GM19240 (cell line): ENCODE measurements at regions not wholly inside any gene's neighbourhood (a gene's known extent, or its start where the extent isn't known, plus 50 kb on each side); places are given as distances from the start of the nearest gene placed in this dataset.

ENCODE experiments used
- DNase-seq: peaks from one replicate; pipeline ENCODE4 v3.0.0; 2011; ENCODE audit warnings: low spot score; ENCODE audit not compliant: insufficient read length

DNA sequence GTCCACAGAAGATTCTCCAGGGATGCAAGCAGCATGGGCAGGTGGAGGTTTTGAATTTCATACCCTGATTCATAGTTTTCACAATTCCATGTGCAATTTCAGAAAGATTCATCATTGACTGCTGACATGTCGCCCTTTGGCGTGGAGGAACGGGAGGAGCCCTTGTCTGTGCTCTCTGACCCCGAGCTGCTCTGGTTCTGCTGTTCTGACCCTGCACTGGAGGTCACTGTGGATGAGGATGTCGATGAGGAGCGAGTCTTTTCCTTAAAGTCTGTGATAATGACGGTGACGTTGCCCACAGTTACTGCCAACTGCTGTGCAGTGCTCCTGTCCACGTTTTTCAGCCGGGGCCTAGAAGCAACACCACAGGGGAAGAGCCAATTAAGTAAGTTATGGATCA, 470.0 kb downstream of the SHQ1 start:
- no peak for DNase-seq

DNA sequence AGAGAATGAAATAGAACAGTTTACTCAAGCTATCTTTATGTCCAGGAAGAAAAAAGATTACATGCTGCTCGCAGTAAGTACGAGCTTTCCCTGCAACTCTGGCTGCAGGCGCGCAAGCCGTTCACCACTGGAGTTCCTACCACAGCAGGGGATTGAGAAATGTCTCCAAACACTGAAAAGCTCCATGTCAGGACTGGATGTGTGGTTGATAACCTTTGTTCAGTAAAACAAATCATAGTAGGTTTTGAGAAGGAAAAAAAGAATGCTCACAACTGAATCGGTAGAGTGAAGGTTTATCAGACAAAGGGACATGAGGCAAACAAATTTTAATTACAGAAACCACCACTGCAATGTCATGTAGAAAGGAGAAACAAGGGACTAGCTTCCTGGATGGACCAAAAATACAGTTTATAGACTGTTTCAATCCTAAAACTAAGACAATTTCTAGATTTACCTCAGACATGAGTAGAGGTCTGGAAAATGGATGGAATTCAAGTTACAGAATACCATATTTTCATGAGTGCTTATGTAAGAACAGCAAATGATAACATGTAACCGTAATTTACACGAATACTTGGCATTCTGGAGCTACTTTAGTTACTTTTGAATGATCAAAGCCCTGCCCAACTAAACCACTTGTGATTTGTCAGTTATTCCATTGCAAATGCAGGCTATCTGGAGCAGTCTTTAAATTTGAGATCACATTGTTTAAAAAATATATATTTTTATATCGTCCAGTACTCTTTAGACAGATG, 471.1 kb downstream of the SHQ1 start:
- DNase-seq: no peak

DNA sequence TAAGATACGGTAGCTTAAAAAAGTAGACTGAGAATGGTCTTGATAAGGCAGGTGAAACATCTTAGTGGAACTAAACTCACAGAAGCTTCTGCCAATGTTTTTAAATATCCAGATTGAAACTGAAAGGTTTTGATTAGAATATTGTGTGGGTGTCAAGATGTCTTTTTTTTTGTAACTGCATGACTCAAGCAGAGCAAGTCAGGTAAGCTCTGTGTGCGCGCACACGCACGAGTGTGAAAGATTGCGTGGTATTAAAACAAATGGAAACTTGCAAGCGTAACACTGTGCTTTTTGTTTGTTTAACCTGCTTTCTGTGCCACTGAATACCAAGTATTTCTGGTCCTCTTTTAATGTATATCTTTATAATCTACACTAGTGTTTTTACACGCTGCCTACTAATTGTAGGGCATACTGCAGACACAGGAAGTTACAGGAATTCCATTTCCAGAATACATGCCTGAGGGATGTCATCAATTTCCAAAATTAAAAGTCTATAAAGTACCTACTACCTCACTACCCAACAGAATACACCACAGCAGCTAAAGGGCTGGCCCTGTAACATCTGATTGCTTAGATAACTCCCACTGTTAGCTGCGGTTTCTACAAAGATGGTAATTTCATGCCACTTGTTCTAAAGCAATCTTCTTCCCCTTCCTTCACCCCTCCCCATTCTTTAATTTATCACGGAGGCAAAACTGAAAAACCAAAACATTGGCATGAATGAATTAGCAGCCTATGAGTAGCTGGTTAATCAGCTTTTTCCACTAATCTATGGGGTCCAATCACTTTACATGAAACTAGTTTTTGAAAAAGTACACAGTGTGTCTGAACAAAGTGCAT, 472.8 kb downstream of the SHQ1 start:
- DNase-seq: peak; percentile 22

DNA sequence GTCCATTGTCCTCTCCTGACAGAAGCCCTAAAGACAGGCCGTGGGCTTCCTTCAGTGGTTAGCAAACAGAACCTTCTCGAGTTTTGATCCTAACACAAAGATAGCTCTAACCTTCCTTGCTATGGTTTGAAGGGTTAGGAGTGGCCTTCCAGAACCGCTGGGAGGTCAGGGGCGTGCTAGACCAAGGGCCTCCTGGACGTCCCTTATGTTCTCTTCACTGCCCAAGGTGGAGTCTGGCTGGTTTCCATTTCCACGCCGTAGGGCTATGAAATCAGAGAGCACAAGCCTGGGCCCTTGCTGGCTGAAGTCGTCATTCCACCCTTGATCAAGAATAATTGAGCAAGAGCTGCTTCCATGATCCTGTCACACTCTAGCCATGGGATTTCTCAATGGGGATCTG, 475.1 kb downstream of the SHQ1 start:
- DNase-seq: no peak

DNA sequence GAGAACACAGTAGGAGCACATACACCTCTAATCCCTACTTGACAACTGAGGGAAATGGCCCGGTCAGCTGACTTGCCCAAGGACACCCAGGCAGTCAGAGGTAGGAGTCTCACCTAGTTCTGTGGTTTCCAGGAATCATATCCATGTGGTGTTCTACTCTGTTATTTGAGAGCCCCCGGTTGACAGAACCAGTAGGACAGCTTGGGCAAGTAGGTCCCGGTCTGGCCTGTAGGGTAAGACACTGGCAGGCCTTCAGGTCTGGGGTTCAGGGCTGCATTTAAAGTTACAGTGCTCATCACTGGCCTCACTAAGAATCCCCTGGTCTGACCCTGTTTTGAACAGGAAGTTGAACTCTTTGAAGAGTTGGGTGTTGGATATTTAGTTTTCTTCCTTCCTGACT, 476.1 kb downstream of the SHQ1 start:
- DNase-seq: no peak

DNA sequence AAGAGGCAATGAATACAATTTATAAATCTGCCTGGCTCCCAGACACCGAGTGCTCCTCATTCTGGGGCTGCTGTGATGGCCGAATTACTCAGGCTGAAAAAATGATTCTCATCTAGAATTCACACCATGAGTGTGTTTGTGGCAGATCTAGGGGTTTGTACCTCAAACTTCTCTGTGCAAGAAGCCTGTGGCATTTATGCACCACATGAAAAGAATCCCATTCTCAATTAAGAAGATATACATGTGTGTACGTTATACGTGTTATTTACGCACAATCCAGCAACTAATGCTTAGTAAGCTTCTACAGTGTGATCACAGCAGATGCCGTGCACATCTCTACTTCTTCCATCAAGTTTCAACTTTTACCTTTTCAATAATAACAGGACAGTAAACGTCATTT, 476.8 kb downstream of the SHQ1 start:
- no peak for DNase-seq

DNA sequence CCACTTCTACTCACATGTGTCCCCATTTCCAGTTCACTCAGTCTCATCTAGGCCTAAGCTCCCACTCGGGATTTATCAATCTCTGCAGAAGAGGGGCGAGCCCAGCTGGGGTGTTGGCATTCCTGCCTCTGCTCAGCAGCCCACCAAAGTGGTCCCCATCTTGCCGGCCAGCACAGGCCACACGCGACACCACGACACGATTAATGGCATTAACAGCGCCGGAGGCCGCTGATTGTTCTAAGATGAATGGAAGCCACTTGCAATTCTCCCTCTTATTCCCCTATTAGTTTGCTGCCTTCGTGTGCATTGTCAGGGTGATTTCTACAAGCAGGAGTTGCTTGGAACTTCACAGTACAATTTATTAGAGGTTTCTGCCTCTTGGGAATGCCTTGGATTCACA, 477.3 kb downstream of the SHQ1 start:
- no peak for DNase-seq

DNA sequence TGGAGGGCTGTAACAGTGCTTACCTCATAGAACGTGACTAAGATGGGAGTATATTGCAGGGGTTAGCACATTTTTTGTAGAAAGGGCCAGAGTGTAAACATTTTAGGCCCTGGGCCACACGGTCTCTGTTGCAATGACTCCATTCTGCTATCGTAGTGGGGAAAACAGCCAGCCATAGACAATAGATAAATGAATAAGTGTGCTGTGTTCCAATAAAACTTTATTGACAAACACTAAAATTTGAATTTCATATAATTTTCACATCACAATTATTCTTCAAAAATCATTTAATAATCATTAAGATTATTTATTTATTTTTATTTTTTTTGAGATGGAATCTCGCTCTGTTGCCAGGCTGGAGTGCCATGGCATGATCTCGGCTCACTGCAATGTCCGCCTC, 478.6 kb downstream of the SHQ1 start:
- no peak for DNase-seq

DNA sequence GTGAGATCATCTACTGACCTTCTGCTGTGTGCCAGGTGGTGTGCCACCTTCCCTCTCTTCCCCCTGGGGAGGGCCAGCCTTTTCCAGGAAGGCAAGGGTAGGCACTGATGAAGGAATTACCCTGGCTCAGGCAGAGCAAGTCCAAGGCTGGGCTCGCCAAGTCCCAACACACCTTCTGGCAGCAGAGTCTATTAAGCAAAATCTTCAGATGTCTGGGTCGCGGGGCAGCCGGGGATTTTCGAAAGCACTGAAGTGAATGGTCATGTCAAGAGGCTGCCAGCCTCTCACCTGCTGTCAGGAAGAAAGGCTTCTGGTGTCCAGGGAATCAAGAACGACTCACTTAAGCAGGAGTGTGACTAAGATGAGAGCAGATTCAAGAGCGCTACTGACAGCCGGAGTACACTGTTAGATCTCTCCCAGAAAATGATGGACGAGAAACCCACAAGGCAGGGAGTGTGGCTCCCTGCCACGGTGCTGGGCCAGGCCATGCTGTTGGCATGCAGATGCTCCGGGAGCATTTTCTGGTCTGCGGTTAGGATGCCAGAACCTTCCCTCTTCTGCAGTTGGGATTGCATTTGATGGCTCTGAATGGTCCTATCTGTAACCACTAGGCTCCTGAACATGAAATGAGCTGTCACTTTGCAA, 479.8 kb downstream of the SHQ1 start:
- no peak for DNase-seq

DNA sequence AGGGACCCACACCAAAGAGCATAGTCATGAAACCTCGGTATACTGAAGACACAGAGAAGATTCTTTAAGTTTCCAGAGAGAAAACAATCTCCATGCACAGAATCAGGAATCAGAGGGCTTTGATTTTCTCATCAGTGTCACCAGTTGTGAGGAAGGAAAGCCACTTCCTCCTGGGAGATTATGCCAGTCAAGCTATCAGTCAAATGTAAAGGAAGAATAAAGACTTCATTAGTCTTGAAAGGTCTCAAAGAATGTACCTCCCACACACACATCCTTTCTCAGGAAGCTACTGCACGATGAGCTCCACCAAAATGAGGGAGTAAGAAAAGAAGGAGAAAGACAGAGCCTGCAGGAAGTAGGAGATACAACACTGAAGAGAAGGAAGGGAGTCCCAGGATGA, 486.3 kb downstream of the SHQ1 start:
- no peak for DNase-seq

DNA sequence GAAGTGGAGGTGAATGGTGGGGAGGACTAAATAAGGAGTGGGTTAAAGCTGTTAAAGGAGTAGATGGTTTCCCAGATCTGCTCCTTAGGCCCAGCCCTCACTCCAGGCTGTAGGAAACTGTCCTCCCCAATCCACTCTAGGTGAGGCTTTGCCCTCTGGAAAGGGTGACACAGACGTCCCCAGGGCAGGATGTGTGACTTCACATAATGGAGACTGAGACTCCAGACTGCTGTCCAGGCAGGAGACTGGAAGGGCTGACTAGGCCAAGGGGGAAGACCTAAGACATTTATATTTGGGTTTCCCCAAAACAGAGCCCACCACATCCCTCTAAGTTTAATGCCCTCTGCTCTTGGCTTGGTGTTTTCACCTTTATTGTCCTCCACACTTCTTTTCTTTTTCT, 488.5 kb downstream of the SHQ1 start:
- no peak for DNase-seq

DNA sequence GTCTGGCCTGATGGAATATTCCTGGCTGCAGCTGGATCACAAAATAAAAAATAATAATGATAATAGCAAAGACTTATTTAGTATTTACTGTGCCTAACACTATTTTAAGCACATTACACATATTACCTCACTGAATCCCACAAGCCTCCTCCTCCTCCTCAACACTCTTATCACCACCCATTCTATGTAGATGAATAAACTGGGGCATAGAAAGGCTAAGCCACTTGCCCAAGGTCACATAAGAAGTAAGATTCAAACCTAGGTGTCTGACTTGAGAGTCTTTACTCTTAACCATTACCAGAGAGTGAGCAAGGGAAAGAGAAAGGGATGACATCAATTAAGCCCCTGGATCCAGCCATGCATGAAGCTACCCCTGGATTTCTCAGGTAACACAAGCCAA, 493.1 kb downstream of the SHQ1 start:
- no peak for DNase-seq

DNA sequence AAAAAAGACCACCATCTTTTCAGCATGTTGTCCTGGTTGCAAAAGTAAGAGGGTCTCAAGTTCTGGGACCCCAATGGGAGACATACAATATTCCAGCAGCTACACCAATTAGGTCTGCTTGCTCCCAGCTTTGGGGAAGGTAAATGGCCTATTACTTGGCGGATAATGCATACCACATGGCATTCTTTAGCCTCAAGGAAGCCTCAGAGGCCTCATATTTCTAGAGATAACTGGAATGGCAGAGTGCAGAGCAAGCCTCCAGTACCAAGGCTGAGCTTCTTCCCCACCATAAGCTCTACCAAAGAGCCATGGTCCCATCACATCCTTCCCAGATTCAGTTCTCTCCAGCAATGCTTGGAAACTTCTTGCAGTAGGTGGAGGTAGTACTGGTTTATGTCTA, 493.8 kb downstream of the SHQ1 start:
- no peak for DNase-seq

DNA sequence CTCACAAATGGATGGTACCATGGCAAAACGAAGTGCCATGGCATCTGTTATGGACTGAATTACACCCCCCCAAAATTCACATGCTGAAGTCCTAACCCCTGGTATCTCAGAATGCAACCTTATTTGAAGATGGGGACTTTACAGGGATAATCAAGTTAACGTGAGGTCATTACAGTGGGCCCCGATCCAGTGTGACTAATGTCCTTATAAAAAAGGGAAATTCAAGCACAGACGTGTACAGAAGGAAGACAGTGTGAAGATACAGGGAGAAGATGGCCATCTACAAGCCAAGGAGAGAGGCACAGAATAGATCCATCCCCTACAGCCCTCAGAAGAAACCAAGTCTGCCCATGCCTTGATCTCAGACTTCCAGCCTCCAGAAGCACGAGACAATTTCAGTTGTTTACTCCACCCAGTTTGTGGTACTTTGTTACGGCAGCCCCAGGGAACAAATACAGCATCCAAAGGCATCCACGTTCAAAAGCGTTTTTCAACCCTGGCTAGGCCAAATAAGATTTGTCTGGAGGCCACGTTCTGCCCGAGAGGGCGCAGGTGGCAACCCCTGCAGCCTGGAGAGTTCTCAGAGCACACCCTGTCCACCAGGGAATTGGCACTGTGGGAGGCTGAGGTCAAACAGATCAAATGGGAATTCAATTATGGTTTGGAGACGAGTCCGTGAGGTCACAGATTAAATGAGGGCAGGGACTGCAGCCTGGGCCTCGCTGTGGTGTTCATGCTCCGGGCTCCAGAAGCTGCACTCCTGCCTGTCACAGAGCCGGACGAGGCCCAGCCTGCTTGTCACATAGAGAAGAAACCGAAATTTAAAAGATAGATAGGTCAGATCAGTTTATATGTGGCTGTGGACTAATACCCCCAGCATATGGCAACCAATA, 494.8 kb downstream of the SHQ1 start:
- no peak for DNase-seq

DNA sequence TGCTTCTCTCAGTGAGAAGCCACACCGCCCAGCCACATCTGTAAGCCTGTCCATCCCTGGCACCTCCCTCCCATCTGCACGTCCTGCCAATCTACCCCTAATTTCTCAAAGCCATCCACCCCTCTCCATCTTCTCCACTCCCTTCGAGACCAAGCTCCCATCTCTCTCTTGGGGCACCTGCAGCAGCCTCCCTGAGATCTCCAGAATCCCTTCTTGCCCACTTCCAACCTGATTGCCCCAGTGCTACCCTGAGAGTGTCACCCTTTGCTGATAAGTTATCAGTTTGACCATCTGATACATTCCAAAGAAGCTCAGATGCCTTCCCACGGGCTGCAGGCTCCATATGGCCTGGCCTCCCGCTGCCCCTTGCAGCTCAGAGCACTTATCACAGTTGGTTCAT, 496.1 kb downstream of the SHQ1 start:
- no peak for DNase-seq

DNA sequence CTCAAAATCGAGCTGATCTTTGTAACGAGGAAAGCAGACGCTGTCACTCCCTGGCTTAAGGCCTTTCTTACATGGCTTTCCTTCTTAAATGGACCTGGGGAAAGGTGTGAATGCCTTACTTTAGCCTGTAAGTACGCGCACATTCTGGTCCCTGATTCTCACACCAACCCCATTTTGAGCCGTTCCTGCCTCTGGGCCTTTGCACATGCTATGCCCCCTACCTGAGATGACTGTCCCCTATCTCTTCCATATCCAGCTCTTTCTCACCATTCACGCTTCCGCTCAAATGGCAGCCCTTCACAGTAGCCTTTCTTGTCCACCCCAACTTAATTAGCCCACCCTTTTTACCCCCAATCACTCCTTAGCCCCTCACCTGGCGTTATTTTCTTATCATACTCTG, 496.7 kb downstream of the SHQ1 start:
- no peak for DNase-seq

DNA sequence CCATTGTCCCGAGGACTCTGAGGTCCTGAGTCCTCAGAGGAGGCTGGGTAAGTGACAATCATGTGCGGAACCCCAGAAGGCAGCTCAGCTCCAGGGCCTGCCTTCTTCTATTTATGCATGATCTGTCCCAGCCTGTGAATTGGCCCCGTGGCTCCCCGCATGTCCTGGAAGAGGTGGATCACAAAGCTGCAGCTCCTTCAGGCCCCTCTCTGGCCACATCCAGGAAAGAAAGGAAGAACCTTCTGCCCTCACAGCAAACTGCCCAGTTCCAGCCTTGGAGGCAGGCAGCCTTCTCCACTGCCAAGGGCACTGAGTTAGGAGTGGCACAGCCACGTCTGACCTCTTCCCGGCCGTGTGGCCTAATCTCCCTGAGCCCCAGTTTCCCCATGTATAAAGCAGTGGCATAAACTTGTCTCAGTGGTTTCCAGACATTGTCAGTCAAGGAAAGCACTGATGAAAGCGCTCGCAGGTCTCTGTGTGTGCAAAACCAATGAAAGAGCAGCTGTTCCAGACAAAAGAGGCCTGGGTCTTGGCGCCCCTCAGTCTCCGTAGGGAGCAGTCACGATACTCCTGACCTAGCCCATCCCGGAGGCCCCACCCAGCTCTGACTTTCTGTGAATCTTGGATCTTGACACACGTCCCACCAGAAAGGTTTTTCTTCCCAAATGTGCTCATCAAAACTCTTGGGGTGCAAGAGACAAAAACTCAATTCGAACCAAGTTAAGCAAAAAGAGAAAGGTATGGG, 497.3 kb downstream of the SHQ1 start:
- no peak for DNase-seq

DNA sequence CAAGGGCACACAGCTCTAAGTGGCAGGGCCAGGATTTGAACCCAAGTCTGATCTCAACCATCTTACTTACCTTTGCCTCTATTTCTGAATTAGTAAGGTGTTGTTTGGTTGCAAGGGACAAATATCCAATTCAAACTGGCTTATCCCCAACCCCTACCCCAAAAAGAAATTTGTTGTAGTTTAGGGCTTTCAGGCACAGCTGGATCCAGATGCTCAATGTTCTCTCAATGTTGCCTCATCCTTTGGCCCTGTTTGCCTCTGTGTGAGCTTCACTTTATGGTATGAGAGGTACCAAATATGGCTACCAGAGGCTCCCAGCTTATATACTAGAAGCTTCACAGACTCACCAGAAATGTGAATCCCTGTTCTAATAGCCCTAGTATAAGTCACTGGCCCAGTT, 499.9 kb downstream of the SHQ1 start:
- no peak for DNase-seq

DNA sequence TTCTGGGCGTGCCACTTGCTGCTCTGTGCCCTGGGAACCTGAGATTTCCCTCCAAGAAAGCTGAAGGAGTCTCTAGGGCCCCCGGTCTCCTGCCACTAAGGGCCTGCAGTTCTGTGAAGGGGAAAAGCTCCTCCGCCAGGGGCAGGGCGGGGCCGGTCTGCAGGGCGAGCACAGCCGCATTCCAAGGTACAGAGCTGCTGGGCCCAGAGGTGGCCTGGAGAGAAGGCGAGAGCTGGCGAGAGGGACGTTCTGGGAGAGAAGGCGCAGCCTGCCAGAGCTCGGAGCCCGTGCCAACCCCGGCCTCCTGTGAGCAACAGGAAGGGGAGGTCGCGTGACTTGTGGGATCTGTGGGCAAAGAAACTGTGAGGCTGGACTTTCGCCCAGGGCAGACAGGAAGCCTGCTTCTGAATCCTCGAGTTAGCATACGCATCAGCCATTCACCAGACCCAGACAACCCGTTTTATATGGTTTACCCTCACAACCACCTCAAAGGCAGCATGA, 500.4 kb downstream of the SHQ1 start:
- no peak for DNase-seq

DNA sequence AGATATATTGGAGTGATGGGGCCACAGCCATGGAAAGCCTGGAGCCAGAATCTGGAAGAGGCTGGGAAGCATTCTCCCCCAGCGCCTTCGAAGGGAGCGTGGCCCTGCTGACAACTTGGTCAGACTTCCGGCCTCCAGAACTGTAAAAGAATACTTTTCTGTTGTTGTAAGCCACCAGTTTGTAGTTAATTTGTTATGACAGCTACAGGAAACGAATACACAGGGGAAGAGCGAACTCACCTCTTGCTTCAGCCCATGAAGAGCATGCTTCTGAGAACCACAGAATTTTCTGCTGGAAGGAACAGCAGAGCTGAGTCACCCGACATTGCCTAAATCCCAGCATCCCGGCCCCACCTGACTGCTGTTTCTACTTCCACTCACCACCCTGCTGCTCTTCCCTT, 501.7 kb downstream of the SHQ1 start:
- DNase-seq: no peak

DNA sequence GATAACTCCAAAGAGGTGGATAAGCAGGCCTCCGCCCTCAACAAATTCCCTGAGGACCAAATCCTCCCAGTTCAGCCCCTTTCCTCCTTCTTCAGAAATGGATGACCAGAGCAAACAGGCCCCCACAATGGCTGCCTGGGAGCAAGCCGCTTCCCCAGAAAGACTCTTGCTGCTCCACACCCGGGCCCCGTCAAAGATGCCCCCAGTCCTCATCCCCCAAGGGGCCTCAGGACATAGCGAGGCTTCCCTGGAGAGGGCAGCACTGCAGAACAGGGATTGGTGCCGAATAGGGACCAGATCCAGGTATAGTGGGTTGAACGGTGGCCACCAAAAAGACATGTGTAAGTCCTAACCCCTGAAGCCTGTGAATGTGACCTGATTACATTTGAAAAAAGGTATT, 502.3 kb downstream of the SHQ1 start:
- DNase-seq: no peak
